A549 (cell line): ENCODE measurements at regions not wholly inside any gene's neighbourhood (a gene's known extent, or its start where the extent isn't known, plus 50 kb on each side); places are given as distances from the start of the nearest gene placed in this dataset.

Source experiments
- ATAC-seq, 2 experiments: fragments of 200-7000 bp in 1 of 2; fragments of >200 bp in 1 of 2; cut with Nextera tagmentation in 1 of 2; cut with Tn5 transposase in 1 of 2; 3 replicates each; pipeline versions ENCODE4 v1.8.0 to v1.9.1; 2018 to 2020; ENCODE audit warnings: mild to moderate bottlenecking in 1 of 2, moderate library complexity in 1 of 2
- CTCF ChIA-PET: fragments of 300-600 bp; sonication (Branson Sonifier 250); formaldehyde crosslinking; extraction: SDS; loops from one replicate; lab custom pipeline; 2021; ENCODE audit warnings: antibody characterized with exemption, inconsistent platforms; lab: Yijun Ruan, JAX
- POLR2A ChIA-PET: fragments of 350-600 bp; formaldehyde crosslinking; extraction: SDS; loops from one replicate; lab custom pipeline; 2021; ENCODE audit warnings: antibody characterized with exemption, inconsistent platforms; lab: Yijun Ruan, JAX
- DNase-seq, 2 experiments: peaks; one replicate each; pipeline versions ENCODE4 v3.0.0 to v3.0.0-alpha.2; 2011 to 2016; ENCODE audit warnings: low read depth in 1 of 2, low spot score in 1 of 2
- FAIRE-seq: peaks from 2 replicates; lab custom pipeline; 2011; peaks lifted over from hg19 to GRCh38; lab: Jason Lieb, UNC
- H3K27ac ChIP-seq, 2 experiments: fragments of >200 bp; sonication (Bioruptor Twin); formaldehyde crosslinking; 3 replicates each; pipeline ENCODE4 v1.5.1; 2016 to 2017
- H3K4me1 ChIP-seq: fragments of >200 bp; sonication (Bioruptor Twin); formaldehyde crosslinking; 3 replicates; pipeline ENCODE4 v1.6.1; 2016
- H3K4me2 ChIP-seq: fragments of >200 bp; sonication (Bioruptor Twin); formaldehyde crosslinking; 3 replicates; pipeline ENCODE4 v1.6.1; 2016
- H3K4me3 ChIP-seq: fragments of >200 bp; sonication (Bioruptor Twin); formaldehyde crosslinking; 3 replicates; pipeline ENCODE4 v1.5.1; 2016
- H3K9me3 ChIP-seq: fragments of >200 bp; sonication (Bioruptor Twin); formaldehyde crosslinking; 3 replicates; pipeline ENCODE4 v1.6.1; 2016
- ATOH8 ChIP-seq: fragments of 250-450 bp; sonication (Bioruptor Pico); IDR thresholded peaks from 2 replicates; pipeline ENCODE4 v1.5.0; 2020; ENCODE audit warnings: low read depth, mild to moderate bottlenecking, moderate library complexity
- CBX2 ChIP-seq: fragments of 200-600 bp; sonication (generic); IDR thresholded peaks from 2 replicates; pipeline ENCODE4 v1.6.1; 2016; ENCODE audit warnings: low read depth, mild to moderate bottlenecking, borderline replicate concordance
- CEBPB ChIP-seq, 2 experiments: fragments of >200 bp in 1 of 2; sonication (Bioruptor Twin) in 1 of 2; formaldehyde crosslinking in 1 of 2; IDR thresholded peaks; 2 replicates each; pipeline ENCODE4 v1.6.1; 2012 to 2016
- CHD4 ChIP-seq: fragments of 200-600 bp; sonication (generic); IDR thresholded peaks from 2 replicates; pipeline ENCODE4 v1.6.1; 2016; ENCODE audit warnings: antibody characterized with exemption, mild to moderate bottlenecking, borderline replicate concordance
- FOSL2 ChIP-seq, 2 experiments: fragments of 450-650 bp in 1 of 2; fragments of >200 bp in 1 of 2; sonication (Bioruptor Twin) in 1 of 2; formaldehyde crosslinking; IDR thresholded peaks; 2 replicates each; pipeline versions ENCODE4 v1.5.0 to v1.6.1; 2016 to 2020; ENCODE audit warnings: mild to moderate bottlenecking in 1 of 2, moderate library complexity in 1 of 2
- FOXS1 ChIP-seq: fragments of 250-450 bp; sonication (Bioruptor Pico); IDR thresholded peaks from 2 replicates; pipeline ENCODE4 v1.5.0; 2020; ENCODE audit warnings: mild to moderate bottlenecking, moderate library complexity
- HOXB13 ChIP-seq: fragments of 250-450 bp; sonication (Bioruptor Pico); IDR thresholded peaks from 2 replicates; pipeline ENCODE4 v1.5.0; 2020; ENCODE audit warnings: low read depth, mild to moderate bottlenecking, moderate library complexity
- MAFK ChIP-seq: fragments of 450-650 bp; IDR thresholded peaks from 2 replicates; pipeline ENCODE4 v1.6.1; 2014; ENCODE audit not compliant: partially characterized antibody
- MAZ ChIP-seq: fragments of 150-350 bp; IDR thresholded peaks from 2 replicates; pipeline ENCODE4 v1.6.1; 2014; ENCODE audit warnings: antibody characterized with exemption, low read depth, low read length, borderline replicate concordance
- NFE2L2 ChIP-seq: fragments of 150-350 bp; conservative IDR thresholded peaks from 2 replicates; pipeline ENCODE4 v1.6.1; 2014; ENCODE audit warnings: low read length
- NR3C1 ChIP-seq: fragments of >200 bp; sonication (Bioruptor Twin); formaldehyde crosslinking; IDR thresholded peaks from 3 replicates; pipeline ENCODE4 v1.6.1; 2017
- PBX3 ChIP-seq: IDR thresholded peaks from 2 replicates; pipeline ENCODE4 v1.6.1; 2012
- POLR2AphosphoS2 ChIP-seq: conservative IDR thresholded peaks from 2 replicates; pipeline ENCODE4 v1.6.1; 2012; ENCODE audit warnings: low read length, improper control_type of control experiment, inconsistent platforms
- RARB ChIP-seq: fragments of 250-450 bp; sonication (Bioruptor Pico); IDR thresholded peaks from 2 replicates; pipeline ENCODE4 v1.8.0; 2021; ENCODE audit warnings: mild to moderate bottlenecking, moderate library complexity
- RFX5 ChIP-seq: fragments of 450-650 bp; IDR thresholded peaks from 2 replicates; pipeline ENCODE4 v1.7.1; 2014; ENCODE audit warnings: antibody characterized with exemption, mild to moderate bottlenecking, moderate library complexity
- SREBF2 ChIP-seq: fragments of 450-650 bp; IDR thresholded peaks from 2 replicates; pipeline ENCODE4 v1.6.1; 2014; ENCODE audit warnings: mild to moderate bottlenecking, moderate library complexity
- TFCP2L1 ChIP-seq: fragments of 250-450 bp; sonication (Bioruptor Pico); IDR thresholded peaks from 2 replicates; pipeline ENCODE4 v1.5.0; 2021; ENCODE audit warnings: mild to moderate bottlenecking
- USF2 ChIP-seq: fragments of 450-650 bp; IDR thresholded peaks from 2 replicates; pipeline ENCODE4 v1.6.1; 2014; ENCODE audit warnings: antibody characterized with exemption
- ZSCAN20 ChIP-seq: fragments of 250-450 bp; sonication (Bioruptor Pico); IDR thresholded peaks from 2 replicates; pipeline ENCODE4 v1.8.0; 2022; ENCODE audit warnings: mild to moderate bottlenecking, moderate library complexity
- WGBS: methylation state at CpG from one replicate; pipeline ENCODE4 v1.1.6; 2017; ENCODE audit errors: missing lambda C conversion rate; 5-methylcytosine and 5-hydroxymethylcytosine counted together
- TF ChIP-seq, protein P1 (sequence below): IDR thresholded peaks from 2 replicates; pipeline ENCODE4 v1.6.1; 2012; ENCODE audit warnings: low read depth, borderline replicate concordance
- TF ChIP-seq, protein P2 (sequence below): fragments of 250-450 bp; sonication (Bioruptor Pico); IDR thresholded peaks from 2 replicates; pipeline ENCODE4 v1.5.0; 2021; ENCODE audit warnings: mild to moderate bottlenecking, moderate library complexity, borderline replicate concordance

- Histone ChIP-seq H3K4me3 (no peak overlapping the region), H3K4me1 (no peaks in the 10 kb centered on the region), H3K9me3 (no peaks in the 10 kb centered on the region; the same call in 2 of the 3 replicates), H3K27ac (no peak overlapping the region), H3K4me2 (no peak overlapping the region)
- TF ChIP-seq FOSL2 (IDR thresholded peaks at IDR 0.05): no peak
- TF ChIP-seq FOSL2 (CRISPR knock-in tag; IDR thresholded peaks at IDR 0.05): peak; percentile 48; the same call in 1 of the 2 replicates
- TF ChIP-seq NR3C1: no peak
- ATAC-seq (no peak), FAIRE-seq (no peak), DNase-seq (no peak)
- ChIA-PET POLR2A (no interaction called here), CTCF (interaction anchor here (0.9 to 1.6 kb wide), 3 partner anchors 9 to 87 kb away, joined by 3 to 4 read pairs (median 3); no protein-coding TSS in a partner anchor)
- 49% methylated on average over 3 of the region's 3 CpGs for WGBS
These were observed 159.2 kb upstream of the WWC1 start for GRCh38 chr5:168132241-168132641.

- no peaks in the 10 kb centered on the region; the same call in 2 of the 3 replicates for H3K9me3 ChIP-seq
- ATAC-seq (no peak), FAIRE-seq (no peak), DNase-seq (no peak)
- H3K27ac ChIP-seq: no peak overlapping the region
- CTCF ChIA-PET: interaction anchor here (1.0 to 1.2 kb wide), 2 partner anchors 22 to 29 kb away, joined by 3 read pairs; no protein-coding TSS in a partner anchor
- no peak overlapping the region for H3K4me3 ChIP-seq
- peak overlapping the region; percentile 27; the same call in 1 of the 3 replicates for H3K4me2 ChIP-seq
- POLR2A ChIA-PET: no interaction called here
- TF ChIP-seq ZSCAN20 (no peak), USF2 (no peak), CEBPB (IDR thresholded peaks at IDR 0.05) (no peak), RFX5 (no peak), MAZ (no peak), CBX2 (no peak), TFCP2L1 (no peak), ATOH8 (CRISPR knock-in tag) (no peak), NR3C1 (no peak), SREBF2 (no peak), POLR2AphosphoS2 (no peak), FOXS1 (CRISPR knock-in tag) (no peak), FOSL2 (IDR thresholded peaks at IDR 0.05) (no peak), FOSL2 (CRISPR knock-in tag; IDR thresholded peaks at IDR 0.05) (no peak), RARB (CRISPR knock-in tag) (no peak), CHD4 (no peak), MAFK (no peak)
- TF ChIP-seq, protein P1, sequence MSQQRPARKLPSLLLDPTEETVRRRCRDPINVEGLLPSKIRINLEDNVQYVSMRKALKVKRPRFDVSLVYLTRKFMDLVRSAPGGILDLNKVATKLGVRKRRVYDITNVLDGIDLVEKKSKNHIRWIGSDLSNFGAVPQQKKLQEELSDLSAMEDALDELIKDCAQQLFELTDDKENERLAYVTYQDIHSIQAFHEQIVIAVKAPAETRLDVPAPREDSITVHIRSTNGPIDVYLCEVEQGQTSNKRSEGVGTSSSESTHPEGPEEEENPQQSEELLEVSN: no peak
- TF ChIP-seq, protein P2, sequence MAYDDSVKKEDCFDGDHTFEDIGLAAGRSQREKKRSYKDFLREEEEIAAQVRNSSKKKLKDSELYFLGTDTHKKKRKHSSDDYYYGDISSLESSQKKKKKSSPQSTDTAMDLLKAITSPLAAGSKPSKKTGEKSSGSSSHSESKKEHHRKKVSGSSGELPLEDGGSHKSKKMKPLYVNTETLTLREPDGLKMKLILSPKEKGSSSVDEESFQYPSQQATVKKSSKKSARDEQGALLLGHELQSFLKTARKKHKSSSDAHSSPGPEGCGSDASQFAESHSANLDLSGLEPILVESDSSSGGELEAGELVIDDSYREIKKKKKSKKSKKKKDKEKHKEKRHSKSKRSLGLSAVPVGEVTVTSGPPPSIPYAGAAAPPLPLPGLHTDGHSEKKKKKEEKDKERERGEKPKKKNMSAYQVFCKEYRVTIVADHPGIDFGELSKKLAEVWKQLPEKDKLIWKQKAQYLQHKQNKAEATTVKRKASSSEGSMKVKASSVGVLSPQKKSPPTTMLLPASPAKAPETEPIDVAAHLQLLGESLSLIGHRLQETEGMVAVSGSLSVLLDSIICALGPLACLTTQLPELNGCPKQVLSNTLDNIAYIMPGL (CRISPR knock-in tag): no peak
- WGBS: 10% methylated on average over 6 of the region's 6 CpGs
- no peaks in the 10 kb centered on the region for H3K4me1 ChIP-seq
These were observed 155.5 kb upstream of the WWC1 start for GRCh38 chr5:168135897-168136296.

- Histone ChIP-seq H3K4me1 (no peaks in the 10 kb centered on the region), H3K27ac (no peak overlapping the region), H3K4me2 (no peak overlapping the region; the same call in 2 of the 3 replicates), H3K9me3 (no peaks in the 10 kb centered on the region; the same call in 2 of the 3 replicates), H3K4me3 (no peak overlapping the region)
- TF ChIP-seq NFE2L2 (no peak), HOXB13 (no peak), PBX3 (no peak), MAZ (no peak), POLR2AphosphoS2 (no peak)
- CTCF ChIA-PET: interaction anchor here (1.0 to 1.2 kb wide), 2 partner anchors 22 to 29 kb away, joined by 3 read pairs; no protein-coding TSS in a partner anchor
- WGBS: 17% methylated on average over 5 of the region's 5 CpGs
- ATAC-seq: no peak
- DNase-seq: no peak
- no peak for FAIRE-seq
- POLR2A ChIA-PET: no interaction called here
These were observed 155.1 kb upstream of the WWC1 start for GRCh38 chr5:168136340-168136739.
